ENCODE measurements at regions not wholly inside any gene's neighbourhood (a gene's known extent, or its start where the extent isn't known, plus 50 kb on each side); places are given as distances from the start of the nearest gene placed in this dataset.
"Not testable (repeated sequence)": the region's sequence is repeated elsewhere in the genome, so short reads cannot be mapped to it uniquely, and the experiment has no call there.

DNA sequence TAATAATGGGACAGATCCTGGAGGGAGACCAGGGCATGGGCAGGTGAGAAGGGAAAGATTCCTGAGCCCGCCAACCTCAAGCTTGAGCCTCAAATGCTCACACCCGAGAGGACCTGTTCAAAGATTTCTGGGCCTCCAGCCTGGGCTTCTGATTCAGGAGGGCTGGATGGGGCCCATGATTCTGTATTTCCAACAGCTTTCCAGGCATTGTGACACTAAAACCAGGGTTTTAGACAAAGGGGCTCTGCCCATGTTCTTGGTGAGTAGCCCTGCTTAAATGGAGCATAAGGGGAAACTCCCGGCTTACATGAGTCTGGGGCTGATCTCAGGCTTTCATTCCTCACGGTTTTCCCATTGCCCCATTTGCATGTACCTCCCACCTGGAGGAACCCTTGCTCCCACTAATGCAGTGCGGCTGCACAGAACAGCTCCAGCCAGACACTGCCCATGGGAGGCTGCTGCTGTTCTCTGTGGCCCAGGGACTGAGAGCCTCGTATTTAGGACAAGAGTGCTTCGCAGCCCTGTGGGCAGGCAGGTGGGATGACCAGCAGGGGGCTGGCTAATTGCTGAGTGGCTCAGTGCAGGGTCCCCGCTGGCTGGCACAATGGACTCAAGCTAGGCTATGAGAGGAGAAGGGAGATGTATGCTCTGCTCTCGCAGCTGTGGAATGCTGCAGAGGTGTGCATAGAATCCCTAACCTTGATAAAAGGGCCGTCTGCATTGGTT, 135.3 kb upstream of the COBL start:
- DNase-seq (ENCODE audit: low spot score) (no peak), ATAC-seq (no peak)
- intact Hi-C loops (cut with DNase I), result no loop called here

DNA sequence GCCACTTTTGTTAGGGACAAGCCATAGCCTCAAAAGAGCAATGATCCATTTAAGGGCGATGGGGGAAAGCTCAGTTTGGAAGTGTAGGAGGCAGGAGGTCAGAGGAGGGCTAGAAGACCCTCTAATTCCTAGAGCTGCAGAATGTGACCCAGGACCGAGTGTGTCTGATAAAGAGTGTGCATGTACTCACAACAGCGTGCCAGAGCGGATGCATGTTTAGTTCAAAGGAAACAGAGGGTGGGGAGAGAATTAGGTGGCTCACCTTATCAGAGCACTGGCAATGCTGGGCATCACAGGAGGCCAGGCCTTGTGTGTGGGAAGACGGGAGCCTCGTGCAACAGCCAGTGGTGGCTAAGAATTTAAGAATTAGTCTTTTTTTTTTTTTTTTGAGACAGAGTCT, 133.9 kb upstream of the COBL start:
- ATAC-seq (no peak), DNase-seq (ENCODE audit: low spot score) (no peak)
- intact Hi-C loops (cut with DNase I), result no loop called here

DNA sequence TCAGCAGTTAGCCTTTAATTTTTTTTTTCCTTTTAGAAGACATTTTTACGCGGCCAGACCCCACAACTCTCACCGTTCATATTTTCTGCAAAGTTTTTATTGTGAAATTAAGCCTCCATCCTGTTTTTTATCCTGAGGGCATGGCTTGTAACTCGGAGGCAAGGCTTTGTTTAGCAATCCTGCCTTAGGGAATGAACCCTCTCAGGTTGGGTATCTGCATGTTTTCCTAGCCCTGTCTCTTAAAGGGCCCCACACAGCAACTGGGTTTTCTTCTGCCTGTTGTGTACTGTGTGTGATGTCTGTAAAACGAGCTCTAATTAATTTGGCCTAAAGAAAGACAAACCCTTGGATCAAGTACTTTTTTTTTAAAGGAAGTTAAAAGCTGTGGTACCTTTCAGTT, 130.2 kb upstream of the COBL start:
- ATAC-seq (no peak), DNase-seq (ENCODE audit: low spot score) (no peak)
- intact Hi-C loops (cut with DNase I), result no loop called here

DNA sequence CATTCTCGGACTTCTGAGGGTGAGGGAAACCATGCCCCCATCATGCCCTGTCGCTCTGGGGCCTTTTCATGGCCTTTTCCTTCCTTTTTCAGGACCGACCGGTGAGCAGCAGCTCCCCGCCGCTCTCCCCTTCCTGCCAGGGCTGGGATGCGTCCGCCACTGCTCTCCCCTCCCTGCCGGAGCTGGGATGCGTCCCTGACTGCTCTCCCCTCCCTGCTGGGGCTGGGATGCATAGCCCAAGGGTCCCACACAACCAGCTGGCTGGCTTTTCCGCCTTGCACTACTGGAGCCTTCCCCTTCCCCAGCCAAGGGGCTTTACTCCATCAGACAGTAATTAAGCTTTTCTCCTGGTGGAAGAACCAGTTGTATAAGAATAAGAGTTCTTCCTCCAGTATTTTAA, 129.7 kb upstream of the COBL start:
- ATAC-seq (no peak), DNase-seq (ENCODE audit: low spot score) (no peak)

DNA sequence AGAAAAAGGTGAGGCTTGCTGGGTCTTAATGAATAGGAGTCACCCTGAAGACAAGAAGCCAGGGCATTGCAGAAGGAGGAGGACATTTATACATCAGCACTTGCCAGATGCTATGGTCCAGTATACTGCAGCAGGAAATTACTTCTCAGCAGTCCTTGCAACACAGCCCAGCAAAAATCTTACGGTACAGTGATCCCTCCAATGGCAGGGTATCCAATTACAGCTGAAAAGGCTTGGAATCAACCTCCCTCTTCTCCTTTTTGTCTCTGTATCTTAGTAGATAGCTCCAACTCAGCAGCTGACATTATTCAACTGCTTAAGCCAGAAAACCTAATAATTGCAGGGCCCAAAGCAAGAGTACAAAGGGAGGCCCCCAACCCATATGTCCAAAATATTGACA, 128.3 kb upstream of the COBL start:
- no peak for DNase-seq (ENCODE audit: low spot score)
- ATAC-seq, result no peak
- intact Hi-C loops (cut with DNase I), result no loop called here

More for the DNA sequence above, 129.7 kb upstream of the COBL start:
- intact Hi-C loops (cut with DNase I), result no loop called here

DNA sequence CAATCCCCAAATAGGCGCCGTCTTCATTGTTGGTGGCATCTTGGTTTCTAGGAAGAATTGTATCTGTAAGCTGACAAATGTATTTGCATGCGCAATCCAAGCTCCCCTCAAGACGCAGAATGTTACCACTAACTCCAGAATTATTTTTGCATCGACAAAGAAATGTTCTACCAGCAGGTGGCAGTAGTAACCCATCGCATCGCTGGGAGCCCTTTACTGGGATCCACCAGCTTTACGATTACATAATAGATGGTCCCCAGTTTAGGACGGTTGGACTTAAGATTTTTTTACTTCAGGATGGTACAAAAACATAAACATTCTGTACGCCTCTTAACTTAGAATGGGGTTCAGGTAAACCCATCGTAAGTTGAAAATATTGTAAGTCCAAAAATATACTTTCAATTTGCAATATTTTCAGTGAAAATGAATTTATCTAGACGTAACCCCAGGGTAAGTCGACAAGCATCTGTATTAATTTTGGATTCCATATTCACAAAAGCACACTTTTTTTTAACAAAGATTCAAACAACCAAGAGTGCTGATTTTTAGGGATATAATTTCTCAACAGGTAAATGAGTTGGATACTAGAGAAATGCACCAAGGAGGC, 114.0 kb upstream of the COBL start:
- intact Hi-C loops (cut with DNase I), result no loop called here
- ATAC-seq, result peak; percentile 62
- no peak for DNase-seq (ENCODE audit: low spot score)

DNA sequence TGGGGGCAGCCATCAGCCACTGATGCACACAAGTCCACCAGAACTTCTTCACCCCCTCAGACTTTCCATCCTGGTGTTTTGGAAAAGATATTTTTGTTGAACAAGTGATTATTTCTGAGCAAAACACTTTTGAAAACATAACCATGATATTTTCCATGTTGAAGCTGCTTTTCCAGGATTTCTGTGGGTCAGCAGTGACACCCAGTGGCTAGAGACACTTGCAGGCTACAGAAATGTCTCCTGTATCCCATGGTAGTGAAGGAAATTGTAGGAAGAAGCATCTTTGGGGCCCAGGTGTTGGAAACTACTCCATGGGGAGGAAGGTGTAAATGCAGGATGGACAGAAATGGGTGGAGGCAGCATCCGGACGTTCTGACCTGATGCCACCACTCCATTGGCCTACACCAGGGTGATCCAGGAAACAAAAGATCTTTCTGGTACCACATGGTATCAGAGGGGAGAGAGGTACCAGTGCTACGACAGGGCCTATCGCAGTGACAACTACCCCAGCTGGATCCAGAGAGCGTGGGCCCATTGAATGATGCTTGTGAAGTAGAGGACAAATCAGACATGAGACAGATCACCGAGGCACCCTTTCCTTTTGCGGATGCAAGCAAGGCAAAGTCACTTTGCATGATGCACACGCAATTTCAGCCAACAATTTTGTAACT, 111.7 kb upstream of the COBL start:
- ATAC-seq, result no peak
- intact Hi-C loops (cut with DNase I), result no loop called here

DNA sequence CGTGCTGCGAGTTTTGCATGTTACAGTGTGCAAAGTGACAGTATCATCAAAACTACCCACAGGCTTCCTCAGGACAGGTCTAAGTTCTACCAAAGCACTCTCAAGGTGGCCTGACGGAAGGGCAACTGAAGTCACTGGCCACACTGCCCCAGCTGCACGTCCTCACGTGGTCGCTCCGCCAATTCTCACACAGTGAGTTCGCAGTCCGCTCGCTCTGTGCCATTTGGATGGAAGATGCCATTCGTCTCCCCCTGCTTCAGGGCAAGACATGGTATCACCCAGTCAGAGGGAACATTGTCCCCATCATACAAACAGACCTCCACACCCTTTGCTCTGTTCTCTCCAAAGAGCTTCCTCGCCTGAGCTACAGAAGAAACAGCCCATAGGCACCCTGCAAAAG, 109.6 kb upstream of the COBL start:
- ATAC-seq, result no peak
- intact Hi-C loops (cut with DNase I), result no loop called here
- no peak for DNase-seq (ENCODE audit: low spot score)

More for the DNA sequence above, 111.7 kb upstream of the COBL start:
- DNase-seq (ENCODE audit: low spot score), result no peak

DNA sequence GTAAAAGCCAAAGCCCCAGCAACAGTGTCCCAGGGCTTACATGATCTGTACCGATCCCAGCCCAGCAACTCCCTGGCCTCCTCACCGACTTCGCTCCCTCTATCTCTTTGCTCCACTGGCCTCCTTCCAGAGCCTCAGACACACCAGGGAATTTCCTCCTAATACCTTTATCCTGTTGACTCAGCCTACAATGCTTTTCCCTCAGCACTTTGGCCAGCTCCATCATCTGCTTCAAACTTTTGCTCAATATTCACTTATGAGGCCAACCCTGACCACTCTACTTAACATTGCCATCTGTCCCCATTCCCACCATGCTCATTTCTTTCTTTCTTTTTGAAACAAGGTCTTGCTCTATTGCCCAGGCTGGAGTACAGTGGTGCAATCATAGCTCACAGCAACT, 93.3 kb upstream of the COBL start:
- DNase-seq (ENCODE audit: low spot score); intact Hi-C loops (cut with DNase I); ATAC-seq: not testable (repeated sequence)

DNA sequence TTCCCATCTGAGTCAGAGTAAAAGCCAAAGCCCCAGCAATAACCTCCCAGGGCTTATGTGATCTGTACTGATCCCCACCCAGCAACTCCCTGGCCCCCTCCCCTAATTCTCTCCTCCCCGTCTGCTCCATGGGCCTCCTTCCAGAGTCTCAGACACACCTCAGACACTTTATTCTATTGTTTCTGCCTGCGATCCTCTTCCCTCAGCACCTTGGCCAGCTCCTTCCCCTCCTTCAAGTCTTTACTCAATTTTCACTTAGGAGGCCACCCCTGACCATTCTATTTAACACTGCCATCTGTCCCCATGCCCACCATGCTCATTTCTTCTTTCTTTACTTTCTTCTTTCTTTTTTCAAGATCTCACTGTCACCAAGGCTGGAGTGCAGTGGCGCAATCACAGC, 81.0 kb upstream of the COBL start:
- DNase-seq (ENCODE audit: low spot score); intact Hi-C loops (cut with DNase I); ATAC-seq: not testable (repeated sequence)

DNA sequence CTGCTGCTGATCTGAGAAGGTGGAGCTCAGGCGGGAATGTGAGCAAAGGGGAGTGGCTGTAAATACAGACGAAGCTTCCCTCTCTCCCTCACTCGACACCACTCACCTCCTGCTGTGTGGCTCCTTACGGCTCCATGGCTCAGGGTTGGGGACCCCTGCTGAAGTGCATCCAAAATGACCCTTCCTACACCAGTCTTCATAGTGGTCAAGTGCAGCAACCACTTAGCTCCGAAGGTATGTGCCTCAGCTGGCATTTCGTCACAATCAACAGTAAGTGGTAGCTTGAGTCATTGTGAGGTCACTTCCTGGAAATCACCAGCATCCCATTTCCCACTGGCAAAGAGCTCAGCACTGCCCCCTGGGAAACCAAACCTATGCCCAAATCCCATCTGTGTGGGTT, 76.4 kb upstream of the COBL start:
- intact Hi-C loops (cut with DNase I); DNase-seq (ENCODE audit: low spot score); ATAC-seq: not testable (repeated sequence)

DNA sequence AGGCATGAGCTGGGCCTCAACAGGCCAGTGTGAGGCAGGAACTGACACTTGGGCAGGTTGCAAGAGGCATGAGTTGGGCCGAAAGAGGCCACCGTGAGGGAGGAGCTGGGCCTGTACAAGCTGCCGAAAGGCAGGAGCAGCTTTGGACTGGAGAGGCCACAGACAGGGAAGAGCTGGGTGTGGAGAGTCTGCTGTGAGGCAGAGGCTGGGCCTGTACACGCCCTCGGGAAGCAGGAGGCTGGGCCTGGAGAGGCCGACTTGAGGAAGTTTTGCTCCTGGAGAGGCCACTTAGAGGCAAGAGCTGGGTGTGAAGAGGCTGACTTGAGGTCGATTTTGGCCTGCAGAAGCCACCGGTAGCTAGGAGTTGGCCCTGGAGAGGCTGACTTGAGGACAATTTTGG, 73.3 kb upstream of the COBL start:
- ATAC-seq; intact Hi-C loops (cut with DNase I); DNase-seq (ENCODE audit: low spot score): not testable (repeated sequence)

DNA sequence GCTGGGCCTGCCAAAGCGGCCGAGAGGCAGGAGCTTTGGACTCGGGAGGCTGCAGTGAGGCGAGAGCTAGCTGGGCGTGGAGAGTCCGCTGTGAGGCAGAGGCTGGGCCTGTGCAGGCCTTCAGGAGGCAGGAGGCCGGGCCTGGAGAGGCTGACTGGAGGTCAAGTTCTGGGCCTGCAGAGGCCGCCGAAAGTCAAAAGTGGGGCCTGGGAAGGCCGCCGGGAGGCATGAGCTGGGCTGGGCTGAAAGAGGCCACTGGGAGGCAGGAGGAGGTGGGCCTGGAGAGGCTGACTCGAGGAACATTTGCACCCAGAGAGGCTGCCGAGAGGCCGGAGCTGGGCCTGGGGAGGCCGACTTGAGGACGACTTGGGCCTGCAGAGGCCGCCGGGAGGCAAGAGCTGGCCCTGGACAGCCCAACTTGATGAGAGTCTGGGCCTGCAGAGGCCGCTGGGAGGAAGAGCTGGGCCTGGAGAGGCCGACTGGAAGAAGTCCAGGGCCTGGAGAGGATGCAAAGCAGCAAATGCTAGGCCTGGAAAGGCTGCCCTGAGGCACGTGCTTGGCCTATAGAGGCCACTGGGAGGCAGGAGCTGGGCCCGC, 72.7 kb upstream of the COBL start:
- ATAC-seq; DNase-seq (ENCODE audit: low spot score); intact Hi-C loops (cut with DNase I): not testable (repeated sequence)

DNA sequence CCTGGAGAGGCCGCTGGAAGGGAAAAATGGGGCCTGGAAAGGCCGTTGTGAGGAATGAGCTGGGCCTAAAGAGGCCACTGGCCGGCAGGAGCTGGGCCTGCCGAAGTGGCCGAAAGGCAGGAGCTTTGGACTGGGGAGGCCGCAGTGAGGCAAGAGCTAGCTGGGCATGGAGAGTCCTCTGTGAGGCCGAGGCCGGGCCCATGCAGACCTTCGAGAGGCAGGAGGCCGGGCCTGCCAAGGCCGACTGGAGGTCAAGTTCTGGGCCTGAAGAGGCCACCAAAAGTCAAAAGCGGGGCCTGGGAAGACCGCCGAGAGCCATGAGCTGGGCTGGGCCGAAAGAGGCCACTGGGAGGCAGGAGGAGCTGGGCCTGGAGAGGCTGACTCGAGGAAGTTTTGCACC, 71.6 kb upstream of the COBL start:
- ATAC-seq; intact Hi-C loops (cut with DNase I); DNase-seq (ENCODE audit: low spot score): not testable (repeated sequence)

DNA sequence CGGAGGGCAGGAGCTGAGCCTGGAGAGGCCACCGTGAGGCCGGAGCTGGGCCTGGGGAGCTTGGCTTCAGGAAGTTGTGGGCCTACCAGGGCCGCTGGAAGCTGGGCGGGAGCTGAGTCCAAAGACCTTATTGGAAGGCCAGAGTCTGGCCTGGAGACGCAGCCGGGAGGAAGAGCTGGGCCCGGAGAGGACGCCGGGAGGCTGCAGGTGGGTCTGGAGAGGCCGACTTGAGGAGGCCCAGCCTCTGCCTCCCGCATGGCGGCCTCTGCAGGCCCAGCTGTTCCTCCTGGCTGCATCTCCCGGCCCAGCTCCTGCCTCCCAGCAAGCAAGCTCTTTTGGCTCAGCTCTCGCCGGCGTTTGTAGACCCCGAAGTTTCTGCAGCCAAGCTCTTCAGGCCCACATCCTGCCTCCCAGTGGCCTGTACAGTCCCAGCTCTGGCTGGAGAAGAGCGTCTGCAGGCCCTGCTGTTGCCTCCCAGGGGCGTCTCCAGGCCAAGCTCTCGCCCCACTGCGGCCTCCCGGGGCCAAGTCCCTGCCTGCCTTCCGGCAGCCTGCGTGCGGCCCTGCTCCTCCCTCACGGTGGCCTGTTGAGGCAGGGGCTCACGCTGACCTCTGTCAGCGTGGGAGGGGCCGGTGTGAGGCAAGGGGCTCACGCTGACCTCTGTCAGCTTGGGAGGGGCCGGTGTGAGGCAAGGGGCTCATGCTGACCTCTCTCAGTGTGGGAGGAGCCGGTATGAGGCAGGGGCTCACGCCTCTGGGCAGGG, 70.4 kb upstream of the COBL start:
- DNase-seq (ENCODE audit: low spot score); ATAC-seq; intact Hi-C loops (cut with DNase I): not testable (repeated sequence)

DNA sequence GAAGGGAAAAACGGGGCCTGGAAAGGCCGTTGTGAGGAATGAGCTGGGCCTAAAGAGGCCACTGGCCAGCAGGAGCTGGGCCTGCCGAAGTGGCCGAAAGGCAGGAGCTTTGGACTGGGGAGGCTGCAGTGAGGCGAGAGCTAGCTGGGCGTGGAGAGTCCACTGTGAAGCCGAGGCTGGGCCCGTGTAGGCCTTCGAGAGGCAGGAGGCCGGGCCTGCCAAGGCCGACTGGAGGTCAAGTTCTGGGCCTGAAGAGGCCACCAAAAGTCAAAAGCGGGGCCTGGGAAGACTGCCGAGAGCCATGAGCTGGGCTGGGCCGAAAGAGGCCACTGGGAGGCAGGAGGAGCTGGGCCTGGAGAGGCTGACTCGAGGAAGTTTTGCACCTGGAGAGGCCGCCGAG, 69.6 kb upstream of the COBL start:
- ATAC-seq; DNase-seq (ENCODE audit: low spot score); intact Hi-C loops (cut with DNase I): not testable (repeated sequence)

DNA sequence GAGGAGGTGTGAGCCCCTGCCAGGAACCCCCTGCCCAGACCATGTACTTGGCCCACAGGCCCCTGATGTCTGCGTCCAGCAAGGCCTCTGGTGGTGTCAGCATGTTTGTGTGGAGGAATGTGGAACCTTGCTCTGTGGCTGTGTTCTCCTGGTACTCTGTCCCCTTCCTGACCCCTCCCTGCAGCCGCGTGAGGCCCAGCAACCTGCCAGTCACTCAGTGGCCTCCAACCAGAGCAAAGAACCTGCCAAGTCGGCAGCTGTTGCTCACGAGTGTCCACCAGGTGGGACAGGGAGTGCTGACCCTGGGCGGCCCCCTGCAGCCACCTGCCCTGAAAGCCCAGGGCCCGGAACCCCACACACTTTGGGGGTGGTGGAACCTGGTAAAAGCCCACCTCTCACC, 65.6 kb upstream of the COBL start:
- intact Hi-C loops (cut with DNase I); DNase-seq (ENCODE audit: low spot score); ATAC-seq: not testable (repeated sequence)

DNA sequence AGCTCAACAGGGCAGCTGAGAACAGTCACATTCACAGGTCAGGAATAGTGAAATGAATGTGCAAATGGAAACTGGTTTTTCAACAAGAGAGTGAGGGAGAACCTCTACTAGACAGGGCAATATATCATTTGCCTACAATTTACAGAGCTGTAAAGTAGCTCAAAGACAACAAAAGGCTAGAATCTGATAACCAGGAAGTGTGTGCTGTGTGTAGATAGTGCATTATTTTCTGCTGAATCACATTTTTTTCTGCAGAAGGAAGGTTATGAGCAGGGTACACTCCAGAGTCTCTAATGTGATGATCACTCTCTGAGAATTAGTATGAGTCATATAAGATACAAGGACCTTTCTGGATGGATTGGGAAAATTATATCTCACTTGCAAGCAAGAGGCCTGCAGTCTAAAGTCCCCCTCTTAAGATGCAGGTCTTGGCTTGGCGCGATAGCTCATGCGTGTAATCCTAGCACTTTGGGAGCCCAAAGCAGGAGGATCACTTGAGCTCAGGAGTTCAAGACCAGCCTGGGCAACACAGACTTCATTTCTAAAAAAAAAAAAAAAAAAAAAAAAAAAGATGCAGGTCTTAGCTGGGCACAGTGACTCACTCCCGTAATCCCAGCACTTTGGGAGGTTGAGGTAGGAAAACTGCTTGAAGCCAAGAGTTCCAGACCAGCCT, 59.9 kb upstream of the COBL start:
- intact Hi-C loops (cut with DNase I), result no loop called here
- no peak for DNase-seq (ENCODE audit: low spot score)
- ATAC-seq, result no peak

DNA sequence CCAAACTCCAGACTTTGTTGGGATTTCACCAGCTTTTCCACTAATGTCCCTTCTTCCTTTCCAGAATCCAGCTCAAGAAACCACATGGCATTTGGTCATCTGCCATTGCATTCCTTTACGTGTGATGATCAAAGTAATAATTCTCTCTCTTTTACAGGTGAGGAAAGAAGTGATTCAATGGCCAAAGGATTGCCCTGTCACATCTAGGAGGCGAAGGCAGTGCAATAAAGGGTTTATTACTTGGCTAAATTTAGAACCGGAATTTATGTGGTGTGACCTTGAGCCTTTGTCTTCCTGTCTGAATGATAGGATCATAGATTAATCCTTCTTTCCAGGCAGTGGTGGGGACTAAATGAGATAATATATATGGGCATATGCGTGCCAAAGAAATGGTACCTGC, 58.3 kb upstream of the COBL start:
- no peak for ATAC-seq
- intact Hi-C loops (cut with DNase I), result no loop called here
- no peak for DNase-seq (ENCODE audit: low spot score)
